HG03378 (cell line): ENCODE measurements at regions not wholly inside any gene's neighbourhood (a gene's known extent, or its start where the extent isn't known, plus 50 kb on each side); places are given as distances from the start of the nearest gene placed in this dataset.
"Not testable (repeated sequence)": the region's sequence is repeated elsewhere in the genome, so short reads cannot be mapped to it uniquely, and the experiment has no call there.

Source experiments
- ATAC-seq: cut with Tn5 transposase; IDR thresholded peaks from one replicate; pipeline ENCODE4 v1.9.1; 2021; ENCODE audit warnings: mild to moderate bottlenecking, moderate library complexity; ENCODE audit not compliant: unreplicated experiment

- no peak for ATAC-seq
Observed at GRCh38 chr4:170476351-170476750, 386.6 kb upstream of the AADAT start.

- ATAC-seq = no peak
Observed at GRCh38 chr4:170465429-170465828, 375.7 kb upstream of the AADAT start.

- ATAC-seq = no peak
Observed at GRCh38 chr4:170464614-170465197, 374.9 kb upstream of the AADAT start.

- ATAC-seq = no peak
Observed at GRCh38 chr4:170446782-170447181, 357.0 kb upstream of the AADAT start.

GRCh38 chr4:170441146-170441545 is 351.4 kb upstream of the AADAT start:
- not testable (repeated sequence) for ATAC-seq

- ATAC-seq = no peak
Observed at GRCh38 chr4:170428929-170429328, 339.2 kb upstream of the AADAT start.

- ATAC-seq = no peak
Observed at GRCh38 chr4:170425521-170426143, 335.9 kb upstream of the AADAT start.

GRCh38 chr4:170425040-170425439 is 335.3 kb upstream of the AADAT start:
- ATAC-seq = no peak

- no peak for ATAC-seq
Observed at GRCh38 chr4:170423137-170423536, 333.4 kb upstream of the AADAT start.

GRCh38 chr4:170420255-170420693 is 330.5 kb upstream of the AADAT start:
- peak; percentile 94 for ATAC-seq

GRCh38 chr4:170414961-170415360 is 325.2 kb upstream of the AADAT start:
- ATAC-seq = no peak

- no peak for ATAC-seq
Observed at GRCh38 chr4:170414360-170414759, 324.6 kb upstream of the AADAT start.

- no peak for ATAC-seq
Observed at GRCh38 chr4:170413951-170414350, 324.2 kb upstream of the AADAT start.

- ATAC-seq = no peak
Observed at GRCh38 chr4:170400361-170400760, 310.6 kb upstream of the AADAT start.

GRCh38 chr4:170399581-170400293 is 310.0 kb upstream of the AADAT start:
- no peak for ATAC-seq

- no peak for ATAC-seq
Observed at GRCh38 chr4:170398218-170398617, 308.5 kb upstream of the AADAT start.

- no peak for ATAC-seq
Observed at GRCh38 chr4:170395773-170396172, 306.0 kb upstream of the AADAT start.

GRCh38 chr4:170391066-170391740 is 301.4 kb upstream of the AADAT start:
- ATAC-seq = peak; percentile 66

- no peak for ATAC-seq
Observed at GRCh38 chr4:170389411-170389810, 299.7 kb upstream of the AADAT start.

GRCh38 chr4:170388255-170388654 is 298.5 kb upstream of the AADAT start:
- no peak for ATAC-seq

- no peak for ATAC-seq
Observed at GRCh38 chr4:170386971-170387370, 297.2 kb upstream of the AADAT start.

- no peak for ATAC-seq
Observed at GRCh38 chr4:170386511-170386910, 296.8 kb upstream of the AADAT start.
